Kidney epithelial cell (primary cell): ENCODE measurements at regions not wholly inside any gene's neighbourhood (a gene's known extent, or its start where the extent isn't known, plus 50 kb on each side); places are given as distances from the start of the nearest gene placed in this dataset.
A peak's percentile ranks its signal among the peaks of the same experiment; 100 is the strongest.
"Not testable (repeated sequence)": the region's sequence is repeated elsewhere in the genome, so short reads cannot be mapped to it uniquely, and the experiment has no call there.

Source experiments
- DNase-seq: peaks from one replicate; pipeline ENCODE4 v3.0.0-alpha.2; 2010; ENCODE audit warnings: low read depth
- H3K27me3 ChIP-seq: 2 replicates; pipeline ENCODE4 v1.6.0; 2011; ENCODE audit warnings: low read length; ENCODE audit not compliant: control insufficient read depth, insufficient read depth
- H3K36me3 ChIP-seq: 2 replicates; pipeline ENCODE4 v1.5.1; 2011; ENCODE audit warnings: low read length; ENCODE audit not compliant: control insufficient read depth, insufficient read depth
- H3K4me3 ChIP-seq: 2 replicates; pipeline ENCODE4 v1.5.1; 2011; ENCODE audit warnings: low read depth, mild to moderate bottlenecking, control low read depth, low read length
- CTCF ChIP-seq: IDR thresholded peaks from 2 replicates; pipeline ENCODE4 v1.5.1; 2011; ENCODE audit warnings: mild to moderate bottlenecking, moderate library complexity, low read length, control low read depth, inconsistent platforms; ENCODE audit not compliant: insufficient read depth, poor library complexity, severe bottlenecking

- no peaks in the 10 kb centered on the region for H3K27me3 ChIP-seq
- TF ChIP-seq CTCF = no peak
- H3K4me3 ChIP-seq = no peak overlapping the region
- DNase-seq = no peak
- no peaks in the 10 kb centered on the region for H3K36me3 ChIP-seq
Measured at GRCh38 chr3:31322460-31322859, 210.3 kb upstream of the STT3B start.

- H3K4me3 ChIP-seq, H3K27me3 ChIP-seq, DNase-seq, H3K36me3 ChIP-seq: not testable (repeated sequence)
Measured at GRCh38 chr3:31327826-31328357, 204.8 kb upstream of the STT3B start.

GRCh38 chr3:31331278-31331677 is 201.4 kb upstream of the STT3B start:
- Histone ChIP-seq H3K4me3 (no peak overlapping the region), H3K27me3 (no peaks in the 10 kb centered on the region), H3K36me3 (no peaks in the 10 kb centered on the region)
- no peak for TF ChIP-seq CTCF
- no peak for DNase-seq

- DNase-seq = no peak
- no peaks in the 10 kb centered on the region for H3K27me3 ChIP-seq
- no peaks in the 10 kb centered on the region for H3K36me3 ChIP-seq
- peak; percentile 17 for TF ChIP-seq CTCF
- H3K4me3 ChIP-seq = no peak overlapping the region
Measured at GRCh38 chr3:31341130-31341529, 191.6 kb upstream of the STT3B start.

GRCh38 chr3:31343075-31343474 is 189.7 kb upstream of the STT3B start:
- no peak for TF ChIP-seq CTCF
- H3K27me3 ChIP-seq = no peaks in the 10 kb centered on the region
- no peaks in the 10 kb centered on the region for H3K36me3 ChIP-seq
- DNase-seq = no peak
- no peak overlapping the region for H3K4me3 ChIP-seq

- H3K36me3 ChIP-seq = no peaks in the 10 kb centered on the region
- TF ChIP-seq CTCF = no peak
- no peaks in the 10 kb centered on the region for H3K27me3 ChIP-seq
- DNase-seq = no peak
- no peak overlapping the region for H3K4me3 ChIP-seq
Measured at GRCh38 chr3:31345581-31345980, 187.1 kb upstream of the STT3B start.
